Esophagus (tissue), 2 donors: ENCODE measurements at regions not wholly inside any gene's neighbourhood (a gene's known extent, or its start where the extent isn't known, plus 50 kb on each side); places are given as distances from the start of the nearest gene placed in this dataset.

Experiments
- H3K27ac ChIP-seq, 2 donors: one replicate each; pipeline ENCODE4 v1.5.1; 2013; ENCODE audit warnings: low read depth in 2 of 2, mild to moderate bottlenecking in 2 of 2, inconsistent platforms in 1 of 2, low read length in 1 of 2, moderate library complexity in 1 of 2
- H3K27me3 ChIP-seq, 2 donors: one replicate each; pipeline ENCODE4 v1.6.1; 2013; ENCODE audit warnings: low read length in 2 of 2, control low read depth in 1 of 2, mild to moderate bottlenecking in 1 of 2; ENCODE audit not compliant: insufficient read depth in 2 of 2, control insufficient read depth in 1 of 2
- H3K36me3 ChIP-seq, 2 donors: one replicate each; pipeline ENCODE4 v1.6.1; 2013; ENCODE audit warnings: low read length in 1 of 2; ENCODE audit not compliant: control insufficient read depth in 2 of 2, insufficient read depth in 2 of 2
- H3K4me1 ChIP-seq, 2 donors: one replicate each; pipeline ENCODE4 v1.6.1; 2013; ENCODE audit warnings: low read length in 1 of 2; ENCODE audit not compliant: control insufficient read depth in 2 of 2, insufficient read depth in 2 of 2
- H3K4me3 ChIP-seq, 2 donors: one replicate each; pipeline ENCODE4 v1.5.1; 2013; ENCODE audit warnings: low read length in 2 of 2, mild to moderate bottlenecking in 2 of 2, low read depth in 1 of 2, moderate library complexity in 1 of 2
- H3K9me3 ChIP-seq, 2 donors: one replicate each; pipeline ENCODE4 v1.6.1; 2013; ENCODE audit warnings: mild to moderate bottlenecking in 2 of 2, low read depth in 1 of 2, low read length in 1 of 2, moderate library complexity in 1 of 2; ENCODE audit not compliant: control insufficient read depth in 2 of 2, insufficient read depth in 1 of 2
- WGBS, 2 donors: extraction: QIAGEN DNeasy Blood & Tissue Kit; methylation state at CpG; one replicate each; pipeline ENCODE4 v1.1.7; 2013; 5-methylcytosine and 5-hydroxymethylcytosine counted together
- donor health status: healthy with polysubstance abuse.
- donor health status: Bipolar disorder and iron deficiency.

- Histone ChIP-seq H3K4me1 (no peaks in the 10 kb centered on the region), H3K36me3 (no peaks in the 10 kb centered on the region), H3K9me3 (no peaks in the 10 kb centered on the region), H3K4me3 (no peak overlapping the region), H3K27me3 (no peaks in the 10 kb centered on the region), H3K27ac (no peak overlapping the region)
- WGBS, 2 donors, result 40 to 41% methylated on average over 2 of the region's 2 CpGs
These were observed 278.0 kb downstream of the MRPL39 start for GRCh38 chr21:25329227-25329825.

- Histone ChIP-seq H3K4me1 (no peaks in the 10 kb centered on the region), H3K4me3 (no peak overlapping the region), H3K27ac (no peak overlapping the region), H3K9me3 (no peaks in the 10 kb centered on the region), H3K27me3 (no peaks in the 10 kb centered on the region), H3K36me3 (no peaks in the 10 kb centered on the region)
- 10 to 19% methylated on average over 1 of the region's 1 CpG for WGBS, 2 donors
These were observed 278.5 kb downstream of the MRPL39 start for GRCh38 chr21:25328736-25329135.

GRCh38 chr21:25326181-25326580 is 281.1 kb downstream of the MRPL39 start:
- Histone ChIP-seq H3K27ac (no peak overlapping the region), H3K9me3 (no peaks in the 10 kb centered on the region), H3K4me3 (no peak overlapping the region), H3K27me3 (no peaks in the 10 kb centered on the region), H3K4me1 (no peaks in the 10 kb centered on the region), H3K36me3 (no peaks in the 10 kb centered on the region)
- WGBS, 2 donors, result 78 to 82% methylated on average over 2 of the region's 2 CpGs

GRCh38 chr21:25324666-25325065 is 282.6 kb downstream of the MRPL39 start:
- H3K9me3 ChIP-seq, result no peaks in the 10 kb centered on the region
- WGBS, 2 donors, result 84 to 85% methylated on average over 6 of the region's 6 CpGs
- H3K27me3 ChIP-seq, result no peaks in the 10 kb centered on the region

GRCh38 chr21:25323356-25323949 is 283.8 kb downstream of the MRPL39 start:
- WGBS, 2 donors, result 69 to 79% methylated on average over 7 of the region's 7 CpGs
- H3K9me3 ChIP-seq, result no peaks in the 10 kb centered on the region
- no peaks in the 10 kb centered on the region for H3K4me1 ChIP-seq
- H3K36me3 ChIP-seq, result no peaks in the 10 kb centered on the region
- H3K4me3 ChIP-seq, result no peak overlapping the region
- no peak overlapping the region for H3K27ac ChIP-seq
- no peaks in the 10 kb centered on the region for H3K27me3 ChIP-seq

More at GRCh38 chr21:25324666-25325065, 282.6 kb downstream of the MRPL39 start:
- Histone ChIP-seq H3K4me1 (no peaks in the 10 kb centered on the region), H3K4me3 (no peak overlapping the region), H3K36me3 (no peaks in the 10 kb centered on the region), H3K27ac (no peak overlapping the region)

- Histone ChIP-seq H3K4me1 (no peaks in the 10 kb centered on the region), H3K9me3 (no peaks in the 10 kb centered on the region), H3K27me3 (no peaks in the 10 kb centered on the region), H3K27ac (no peak overlapping the region), H3K36me3 (no peaks in the 10 kb centered on the region), H3K4me3 (no peak overlapping the region)
- WGBS, 2 donors, result 81% methylated on average over 1 of the region's 1 CpG
These were observed 293.0 kb downstream of the MRPL39 start for GRCh38 chr21:25314247-25314646.

- no peaks in the 10 kb centered on the region for H3K36me3 ChIP-seq
- no peaks in the 10 kb centered on the region for H3K4me1 ChIP-seq
- H3K27ac ChIP-seq, result no peak overlapping the region
- no peaks in the 10 kb centered on the region for H3K27me3 ChIP-seq
- H3K9me3 ChIP-seq, result peaks cover 2 to 3% of the 10 kb centered on the region in 2 donors
- no peak overlapping the region for H3K4me3 ChIP-seq
- 30 to 31% methylated on average over 3 of the region's 3 CpGs for WGBS, 2 donors
These were observed 293.5 kb downstream of the MRPL39 start for GRCh38 chr21:25313829-25314228.

GRCh38 chr21:25307489-25307888 is 299.8 kb downstream of the MRPL39 start:
- Histone ChIP-seq H3K36me3 (no peaks in the 10 kb centered on the region), H3K27me3 (no peaks in the 10 kb centered on the region), H3K9me3 (peaks cover 6 to 9% of the 10 kb centered on the region in 2 donors), H3K27ac (no peak overlapping the region), H3K4me3 (no peak overlapping the region), H3K4me1 (no peaks in the 10 kb centered on the region)
- WGBS, 2 donors, result 77 to 84% methylated on average over 1 of the region's 1 CpG

- H3K36me3 ChIP-seq, result no peaks in the 10 kb centered on the region
- no peaks in the 10 kb centered on the region for H3K4me1 ChIP-seq
- H3K9me3 ChIP-seq, result peaks cover 6 to 9% of the 10 kb centered on the region in 2 donors
- H3K27me3 ChIP-seq, result no peaks in the 10 kb centered on the region
- H3K27ac ChIP-seq, result no peak overlapping the region
- H3K4me3 ChIP-seq, result no peak overlapping the region
- 46% methylated on average over 4 of the region's 4 CpGs for WGBS, 2 donors
These were observed 302.7 kb downstream of the MRPL39 start for GRCh38 chr21:25304611-25305010.

GRCh38 chr21:25300632-25301031 is 306.6 kb downstream of the MRPL39 start:
- H3K4me3 ChIP-seq, result no peak overlapping the region
- no peaks in the 10 kb centered on the region for H3K27me3 ChIP-seq
- 86 to 88% methylated on average over 6 of the region's 6 CpGs for WGBS, 2 donors
- no peaks in the 10 kb centered on the region for H3K36me3 ChIP-seq
- H3K27ac ChIP-seq, result no peak overlapping the region
- peaks cover 0 to 2% of the 10 kb centered on the region in 2 donors for H3K9me3 ChIP-seq
- no peaks in the 10 kb centered on the region for H3K4me1 ChIP-seq
